GM10248 (cell line): ENCODE measurements at regions not wholly inside any gene's neighbourhood (a gene's known extent, or its start where the extent isn't known, plus 50 kb on each side); places are given as distances from the start of the nearest gene placed in this dataset.

Experiments used
- CTCF ChIA-PET: fragments of 300-600 bp; sonication (Branson Sonifier 250); formaldehyde crosslinking; extraction: SDS; loops from one replicate; lab custom pipeline; 2021; ENCODE audit warnings: antibody characterized with exemption; lab: Yijun Ruan, JAX
- POLR2A ChIA-PET: fragments of 350-650 bp; sonication (Branson Sonifier 250); formaldehyde crosslinking; extraction: SDS; loops from one replicate; lab custom pipeline; 2020; ENCODE audit warnings: antibody characterized with exemption; lab: Yijun Ruan, JAX
- DNase-seq: peaks from one replicate; pipeline ENCODE4 v3.0.0; 2012; ENCODE audit errors: extremely low spot score
- CTCF ChIP-seq: IDR thresholded peaks from 2 replicates; pipeline ENCODE4 v1.5.1; 2012; ENCODE audit warnings: mild to moderate bottlenecking, low read depth; ENCODE audit errors: extremely low read depth, missing control alignments, control extremely low read depth

- POLR2A ChIA-PET, result no interaction called here
- DNase-seq, result no peak
- CTCF ChIA-PET, result interaction anchor here (1.4 kb wide), 1 partner anchor 9 kb away, joined by 3 read pairs; no protein-coding TSS in a partner anchor
- no peak for TF ChIP-seq CTCF
Observed at GRCh38 chr15:87123676-87124382, 1044.2 kb downstream of the AGBL1 start.

- ChIA-PET CTCF (interaction anchor here (1.2 kb wide), 1 partner anchor 10 kb away, joined by 3 read pairs; no protein-coding TSS in a partner anchor), POLR2A (no interaction called here)
- no peak for TF ChIP-seq CTCF
- DNase-seq, result no peak
Observed at GRCh38 chr15:87121336-87121735, 1041.7 kb downstream of the AGBL1 start.

GRCh38 chr15:87120555-87120954 lies 1040.9 kb downstream of the AGBL1 start:
- ChIA-PET CTCF (no interaction called here), POLR2A (no interaction called here)
- no peak for DNase-seq
- TF ChIP-seq CTCF, result no peak

GRCh38 chr15:87118846-87119245 lies 1039.2 kb downstream of the AGBL1 start:
- ChIA-PET POLR2A (no interaction called here), CTCF (no interaction called here)
- TF ChIP-seq CTCF, result no peak
- DNase-seq, result no peak

GRCh38 chr15:87118435-87118834 lies 1038.8 kb downstream of the AGBL1 start:
- DNase-seq, result no peak
- ChIA-PET CTCF (no interaction called here), POLR2A (no interaction called here)
- TF ChIP-seq CTCF, result no peak

GRCh38 chr15:87115795-87116194 lies 1036.1 kb downstream of the AGBL1 start:
- ChIA-PET POLR2A (no interaction called here), CTCF (no interaction called here)
- DNase-seq, result no peak
- no peak for TF ChIP-seq CTCF
